Fibroblast of skin of abdomen (primary cell): ENCODE measurements at regions not wholly inside any gene's neighbourhood (a gene's known extent, or its start where the extent isn't known, plus 50 kb on each side); places are given as distances from the start of the nearest gene placed in this dataset.
A peak's percentile ranks its signal among the peaks of the same experiment; 100 is the strongest.
"Not testable (repeated sequence)": the region's sequence is repeated elsewhere in the genome, so short reads cannot be mapped to it uniquely, and the experiment has no call there.

Experiments
- DNase-seq: peaks from one replicate; pipeline ENCODE4 v3.0.0-alpha.2; 2013

DNA sequence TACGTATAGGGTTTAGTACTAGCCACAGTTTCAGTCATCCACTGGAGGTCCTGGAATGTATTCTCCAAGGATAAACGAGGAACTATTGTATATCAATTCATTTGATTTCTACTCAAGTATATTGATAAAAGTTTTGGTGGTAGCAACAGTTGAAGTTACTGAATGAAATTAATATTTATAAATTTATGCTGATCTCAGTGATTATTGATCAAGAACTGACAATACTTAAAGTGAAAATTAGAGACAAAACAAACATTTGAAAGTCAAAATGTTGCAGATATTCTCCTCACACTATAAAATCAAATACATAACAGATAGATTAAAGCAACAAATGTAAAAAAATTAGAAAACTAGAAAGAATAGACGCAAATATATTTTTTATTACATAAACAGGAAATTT is 150.9 kb upstream of the SLC35G4 start:
- no peak for DNase-seq

DNA sequence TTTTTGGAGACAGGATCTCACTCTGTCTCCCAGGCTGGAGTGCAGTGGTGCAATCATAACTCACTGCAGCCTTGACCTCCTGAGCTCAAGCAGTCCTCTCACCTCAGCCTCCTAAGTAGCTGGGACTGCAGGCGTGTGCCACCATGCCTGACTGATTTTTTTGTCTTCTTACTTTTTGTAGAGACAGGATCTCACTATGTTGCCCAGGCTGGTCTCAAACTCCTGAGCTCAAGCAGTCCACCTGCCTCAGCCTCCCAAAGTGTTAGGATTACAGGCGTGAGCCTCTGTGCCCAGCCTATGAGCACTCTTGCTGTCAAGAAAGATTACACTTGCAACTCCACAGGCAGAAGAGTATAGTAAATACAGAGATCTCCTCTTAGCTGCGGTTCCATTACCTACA is 151.5 kb upstream of the SLC35G4 start:
- DNase-seq: not testable (repeated sequence)

DNA sequence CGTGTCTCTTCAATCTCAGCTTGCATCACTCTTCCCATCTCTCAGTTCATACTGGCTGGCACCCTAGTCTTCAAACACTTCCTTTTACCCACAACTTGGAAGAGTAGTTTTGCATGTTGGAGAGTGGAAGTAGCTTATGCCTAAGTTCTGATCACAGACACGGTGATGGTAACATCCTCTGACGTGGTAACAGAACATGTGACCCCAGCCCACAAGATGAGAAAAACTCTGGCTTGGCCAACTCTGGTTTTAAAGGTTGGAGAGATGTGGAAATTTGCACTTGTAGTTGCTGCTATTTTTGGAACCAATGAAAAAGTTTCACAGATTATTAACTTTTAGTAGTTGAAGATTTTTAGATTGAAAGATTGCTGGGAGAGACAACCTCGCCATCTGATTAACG is 155.4 kb upstream of the SLC35G4 start:
- DNase-seq: no peak

DNA sequence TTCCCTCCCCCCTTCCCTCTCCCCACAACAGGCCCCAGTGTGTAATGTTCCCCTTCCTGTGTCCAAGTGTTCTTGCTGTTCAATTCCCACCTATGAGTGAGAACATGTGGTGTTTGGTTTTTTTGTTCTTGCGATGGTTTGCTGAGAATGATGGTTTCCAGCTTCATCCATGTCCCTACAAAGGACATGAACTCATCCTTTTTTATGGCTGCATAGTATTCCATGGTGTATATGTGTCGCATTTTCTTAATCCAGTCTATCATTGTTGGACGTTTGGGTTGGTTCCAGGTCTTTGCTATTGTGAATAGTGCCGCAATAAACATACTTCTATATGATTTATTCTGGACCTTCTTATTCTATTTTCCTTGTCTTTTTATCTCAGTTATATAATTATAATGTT is 165.2 kb upstream of the SLC35G4 start:
- DNase-seq: not testable (repeated sequence)

DNA sequence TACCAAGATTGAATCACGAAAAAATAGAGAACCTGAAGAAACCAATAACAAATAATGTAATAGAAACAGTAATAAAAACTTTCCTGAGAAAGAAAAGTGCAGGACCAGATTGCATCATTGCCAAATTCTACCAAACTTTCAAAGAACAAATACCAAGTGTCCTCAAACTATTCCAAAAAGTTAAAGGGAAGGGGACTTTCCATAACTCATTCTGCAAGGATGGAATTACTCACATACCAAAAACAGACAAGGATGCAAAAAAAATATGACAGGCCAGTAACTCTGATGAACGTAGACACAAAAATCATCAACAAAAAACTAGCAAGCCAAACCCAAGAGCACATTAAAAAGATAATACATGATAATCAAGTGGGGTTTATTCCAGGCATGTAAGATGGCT is 172.3 kb upstream of the SLC35G4 start:
- peak; percentile 56 for DNase-seq

DNA sequence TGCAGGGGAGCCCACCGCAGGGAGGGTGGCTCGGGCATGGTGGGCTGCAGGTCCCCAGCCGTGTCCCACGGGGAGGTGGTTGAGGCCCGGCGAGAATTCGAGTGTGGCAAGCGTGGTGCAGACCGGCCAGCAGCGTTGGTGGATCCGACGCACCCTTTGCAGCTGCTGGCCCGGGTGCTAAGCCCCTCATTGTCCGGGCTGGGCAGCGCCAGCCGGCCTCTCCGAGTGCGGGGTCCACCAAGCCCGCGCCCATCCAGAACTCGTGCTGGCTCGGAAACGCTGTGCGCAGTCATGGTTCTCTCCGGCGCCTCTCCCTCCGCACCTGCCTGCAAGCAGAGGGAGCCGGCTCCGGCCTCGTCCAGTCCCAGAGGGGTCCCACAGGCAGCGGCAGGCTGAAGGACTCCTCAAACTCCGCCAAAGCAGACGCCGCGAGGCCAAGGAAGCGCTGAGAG is 177.0 kb upstream of the SLC35G4 start:
- DNase-seq: no peak

DNA sequence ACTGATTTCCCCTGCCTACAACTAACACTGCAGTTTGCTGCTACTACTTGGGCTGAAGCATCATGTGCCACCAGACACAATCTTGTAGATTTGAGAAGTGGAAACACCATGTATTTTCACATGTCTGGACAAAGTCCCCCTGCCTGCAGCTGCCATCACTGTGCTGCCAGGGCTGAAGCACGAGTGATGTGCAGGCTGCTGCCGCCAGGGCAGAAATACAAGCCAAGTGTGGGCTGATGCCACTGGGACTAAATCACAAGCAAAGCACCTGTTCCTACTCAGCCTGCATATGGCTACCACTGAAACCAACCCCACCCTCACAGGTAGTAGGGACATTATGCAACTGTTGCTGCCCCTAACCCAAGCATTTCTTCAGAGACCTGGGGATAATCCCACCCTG is 179.5 kb upstream of the SLC35G4 start:
- no peak for DNase-seq

DNA sequence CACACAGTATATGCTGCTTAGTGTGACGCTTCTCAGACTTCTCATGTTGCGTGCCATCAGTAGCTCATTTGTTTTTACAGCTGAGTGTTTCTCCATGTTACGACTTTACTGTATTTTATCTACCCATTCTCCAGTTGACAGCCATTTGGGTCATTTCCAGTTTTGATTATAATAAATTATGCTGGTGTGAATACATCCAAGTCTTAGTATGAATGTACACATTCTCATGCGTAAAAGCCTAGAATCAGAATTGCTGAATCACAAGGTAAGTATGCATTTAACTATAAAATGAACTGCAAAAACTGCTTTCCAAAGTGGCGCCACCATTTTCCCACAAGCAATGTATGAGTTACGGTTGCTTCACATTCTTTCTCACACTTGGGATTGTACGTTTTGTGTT is 184.2 kb upstream of the SLC35G4 start:
- DNase-seq: peak; percentile 73

DNA sequence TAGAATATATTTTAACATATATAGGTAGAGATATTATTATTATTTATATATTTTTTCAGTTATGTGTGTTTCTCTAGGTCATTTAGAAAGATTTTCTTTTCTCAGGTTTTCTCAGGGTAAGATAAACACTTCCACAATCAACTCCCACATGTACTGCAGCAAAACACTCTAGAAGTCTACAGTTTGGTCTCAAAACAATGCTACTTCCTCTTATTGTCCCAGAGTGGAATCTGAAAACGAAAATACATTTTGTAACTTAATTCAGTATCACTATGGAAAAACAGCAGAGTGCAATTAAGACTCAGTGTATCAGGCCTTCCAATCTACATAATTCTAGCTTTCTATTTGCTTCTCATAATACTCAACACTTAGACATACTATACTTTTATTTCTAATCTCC is 190.1 kb upstream of the SLC35G4 start:
- no peak for DNase-seq

DNA sequence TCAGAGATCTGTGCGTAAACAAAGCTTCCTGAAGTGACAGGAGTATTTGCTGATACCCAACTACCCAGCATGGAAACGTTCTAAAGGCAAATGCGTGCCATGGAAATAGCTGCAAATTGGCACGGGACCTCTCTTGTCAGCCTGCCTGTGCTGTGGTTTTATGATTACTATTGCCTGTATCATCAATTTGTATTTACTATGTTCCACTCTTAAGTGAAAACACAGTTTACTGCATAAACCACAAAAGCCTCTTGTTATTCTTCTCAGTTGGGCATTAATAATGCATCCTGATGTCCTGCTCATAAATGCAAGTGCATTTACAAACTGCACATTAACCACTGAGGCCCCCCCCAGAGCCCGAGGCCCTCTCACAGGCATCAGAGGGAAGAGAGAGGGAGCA is 196.6 kb upstream of the SLC35G4 start:
- no peak for DNase-seq

DNA sequence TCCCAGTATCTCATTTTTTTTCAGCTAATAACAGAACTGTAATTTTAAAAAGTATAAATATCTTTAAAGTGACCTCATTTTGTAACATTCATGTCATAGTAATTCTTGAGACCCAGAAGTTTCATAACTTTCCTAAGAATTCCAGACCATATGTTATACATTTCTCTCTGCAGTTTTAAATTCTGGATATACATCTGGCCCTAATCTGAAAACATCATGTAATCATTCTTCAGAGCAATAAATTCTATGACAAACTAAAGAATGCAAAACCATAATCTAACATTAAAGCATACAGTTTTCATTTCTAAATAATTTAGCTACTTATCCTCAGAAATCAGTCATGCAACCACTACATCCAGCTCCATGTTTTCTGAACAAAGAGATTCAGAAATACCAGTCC is 198.3 kb upstream of the SLC35G4 start:
- peak; percentile 95 for DNase-seq

DNA sequence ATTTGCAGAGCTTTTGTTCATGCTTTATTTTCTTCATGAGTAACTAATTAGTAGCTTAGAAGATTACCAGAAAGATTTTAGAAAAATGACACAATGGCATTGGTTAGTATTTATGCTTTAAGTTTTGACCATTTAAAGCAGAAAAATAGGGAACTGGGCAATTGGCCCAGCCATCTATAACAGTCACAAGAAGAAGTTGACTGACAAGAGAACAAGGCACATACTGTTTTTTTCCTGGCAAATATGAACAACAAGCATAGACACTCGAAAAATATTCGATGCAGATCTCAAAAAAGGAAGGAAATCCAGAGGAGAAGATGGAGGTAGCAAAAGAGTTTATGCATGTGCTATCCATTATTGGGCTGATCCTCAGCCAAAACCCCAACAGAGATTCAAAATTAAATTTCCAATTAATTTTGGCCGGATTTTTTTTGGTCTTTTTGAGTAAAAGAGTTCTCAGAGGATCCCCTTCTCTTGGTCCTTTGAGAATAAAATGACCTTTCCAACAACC is 200.8 kb upstream of the SLC35G4 start:
- no peak for DNase-seq

DNA sequence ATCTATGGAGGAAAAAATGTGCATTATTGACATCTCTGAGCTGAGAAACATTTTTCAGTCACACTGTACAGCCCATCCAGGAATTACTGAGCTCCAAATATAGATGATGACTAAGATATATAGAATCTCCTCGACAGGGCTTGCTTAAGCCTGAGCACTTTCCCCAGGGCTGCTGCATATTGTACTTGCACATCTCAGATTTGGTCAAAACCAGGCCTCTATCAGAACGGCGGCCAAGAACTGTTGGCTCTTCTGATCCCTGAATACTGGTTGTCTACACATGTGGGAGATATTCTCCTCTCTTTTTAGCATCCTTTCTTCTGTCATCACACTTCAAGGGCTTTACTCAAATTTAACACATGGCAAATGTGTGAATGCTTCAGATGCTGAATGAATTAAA is 201.5 kb upstream of the SLC35G4 start:
- DNase-seq: peak; percentile 93

DNA sequence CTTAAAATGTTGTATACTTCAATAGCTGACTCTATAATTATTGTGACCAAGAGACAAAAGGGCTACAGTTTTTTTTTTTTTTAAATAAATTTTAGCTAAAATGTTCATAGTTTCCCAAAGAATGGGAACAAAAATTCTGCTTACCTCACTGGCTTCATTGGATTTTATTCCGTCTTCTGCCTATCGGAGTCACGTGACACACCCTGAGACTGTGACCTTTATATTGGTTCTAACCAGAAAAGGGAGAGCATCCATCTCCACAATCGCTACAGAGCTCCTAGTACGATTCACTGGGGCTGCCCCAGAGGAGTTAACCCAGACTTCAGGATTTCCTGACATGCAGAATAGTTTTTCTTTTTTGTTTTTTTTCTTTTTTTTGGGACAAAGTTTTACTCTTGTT is 203.6 kb upstream of the SLC35G4 start:
- DNase-seq: no peak

DNA sequence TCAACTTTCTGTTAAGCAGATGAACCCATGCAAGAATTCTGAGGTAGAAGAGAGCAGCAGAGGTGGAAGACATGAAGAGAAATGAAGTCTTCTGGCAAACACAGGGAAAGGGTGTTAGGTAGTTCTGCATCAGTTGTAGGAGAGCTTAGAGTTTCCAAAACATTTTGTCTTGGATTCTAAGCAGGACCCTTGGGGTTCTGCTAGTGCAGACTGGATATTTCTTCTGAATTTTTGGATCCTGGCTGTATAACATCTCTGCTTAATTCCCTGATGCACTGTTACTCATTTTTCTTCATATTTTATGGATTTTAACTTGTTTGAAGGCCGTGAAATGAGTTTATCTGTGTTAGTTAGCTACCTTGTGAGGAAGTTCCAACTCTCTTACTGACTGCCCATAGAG is 208.7 kb upstream of the SLC35G4 start:
- no peak for DNase-seq

DNA sequence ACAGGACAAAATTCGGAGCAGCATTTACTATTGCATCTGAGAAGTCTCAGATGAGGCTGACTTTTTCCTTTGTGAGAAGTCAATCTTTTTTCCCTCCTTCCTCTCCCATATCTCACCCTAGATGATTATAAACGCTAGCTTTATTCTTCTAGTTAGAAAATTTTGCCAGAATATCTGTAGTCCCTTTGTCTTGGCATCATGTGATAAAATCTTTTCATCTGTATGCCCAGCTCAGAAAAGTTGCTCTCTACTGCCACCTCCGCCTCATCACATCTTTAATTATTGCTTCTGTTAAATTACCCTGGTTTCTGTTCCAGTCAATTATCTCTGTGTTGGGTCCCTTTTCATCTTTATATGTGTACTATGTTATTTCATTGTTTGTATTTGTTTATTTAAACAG is 210.8 kb upstream of the SLC35G4 start:
- no peak for DNase-seq

DNA sequence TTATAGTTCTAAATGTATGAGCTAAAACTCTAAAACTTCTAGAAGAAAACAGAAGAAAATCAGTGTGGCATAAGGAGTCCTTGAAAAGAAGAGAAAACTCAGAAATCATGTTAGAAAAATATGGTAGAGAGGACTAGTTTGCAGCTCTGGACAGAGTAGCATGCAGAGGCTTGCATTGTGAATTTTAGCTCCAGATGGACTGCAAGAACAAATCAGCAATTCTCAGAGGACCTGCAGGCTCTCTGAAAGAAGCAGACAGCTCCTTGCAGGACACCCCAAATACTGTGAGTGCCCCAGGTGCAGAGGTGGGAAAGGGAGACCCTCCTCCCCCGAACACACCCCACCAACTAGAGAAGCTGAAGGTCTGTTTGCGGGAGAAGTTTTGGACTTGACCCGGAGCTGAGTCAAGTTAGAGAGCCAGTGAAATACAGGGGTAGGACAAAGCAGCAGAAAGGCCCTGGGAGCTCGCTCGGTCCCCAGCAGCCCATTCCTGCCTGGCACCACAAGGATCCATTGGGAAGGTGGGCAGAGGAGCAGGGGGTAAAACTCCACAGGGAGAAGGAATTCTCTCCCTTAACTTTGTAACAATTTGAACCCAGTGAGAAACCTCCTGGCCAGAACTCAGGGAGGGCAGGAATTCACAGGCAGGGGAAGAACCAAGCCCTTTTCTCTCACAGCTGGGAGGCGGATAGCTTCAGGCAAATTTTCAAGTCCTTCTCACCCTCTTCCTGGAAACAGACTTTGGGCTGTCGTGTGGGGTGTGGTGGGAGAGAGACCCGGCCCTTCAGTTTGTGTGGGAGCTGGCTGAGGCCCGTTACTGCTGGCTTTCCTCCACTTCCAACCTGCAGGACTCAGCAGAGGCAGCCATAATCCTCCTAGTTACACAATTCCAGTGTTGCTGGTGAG is 216.2 kb upstream of the SLC35G4 start:
- no peak for DNase-seq

DNA sequence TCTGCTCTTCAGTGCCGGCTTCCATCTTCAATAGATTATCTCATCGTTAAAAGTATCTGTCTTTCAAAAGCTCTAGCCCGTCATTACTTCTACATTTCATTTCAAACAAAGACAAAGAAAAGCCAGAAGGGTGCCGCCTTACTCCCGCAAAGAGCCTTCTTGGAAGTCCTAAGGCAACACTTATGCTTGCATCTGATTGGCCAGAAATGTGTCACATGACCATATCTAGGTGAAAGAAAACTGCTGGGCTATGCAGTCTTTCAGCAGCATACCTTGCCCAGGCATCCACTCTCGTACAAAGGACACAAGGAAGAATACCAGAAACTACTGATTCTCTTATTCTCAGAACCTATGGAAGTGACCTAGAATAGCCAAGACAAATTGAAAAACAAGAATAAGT is 217.1 kb upstream of the SLC35G4 start:
- no peak for DNase-seq

DNA sequence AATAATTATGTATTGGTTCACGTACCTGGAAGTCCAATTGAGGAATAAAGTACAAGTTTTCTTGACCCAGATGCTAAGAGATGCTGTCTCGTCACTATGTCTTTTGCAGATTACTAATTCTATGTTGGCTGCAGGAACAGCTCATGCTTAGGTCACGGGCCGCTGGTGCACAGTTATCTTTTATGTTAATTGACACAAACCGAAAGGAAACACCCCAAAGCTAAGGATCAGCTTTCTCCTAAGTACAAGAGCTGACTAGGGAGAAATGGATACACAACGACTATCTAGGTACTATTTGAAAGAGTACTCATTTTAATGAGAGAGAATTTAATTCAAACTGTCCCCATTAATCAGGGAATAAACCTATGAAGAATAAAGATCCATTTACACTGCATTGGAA is 217.7 kb upstream of the SLC35G4 start:
- no peak for DNase-seq

DNA sequence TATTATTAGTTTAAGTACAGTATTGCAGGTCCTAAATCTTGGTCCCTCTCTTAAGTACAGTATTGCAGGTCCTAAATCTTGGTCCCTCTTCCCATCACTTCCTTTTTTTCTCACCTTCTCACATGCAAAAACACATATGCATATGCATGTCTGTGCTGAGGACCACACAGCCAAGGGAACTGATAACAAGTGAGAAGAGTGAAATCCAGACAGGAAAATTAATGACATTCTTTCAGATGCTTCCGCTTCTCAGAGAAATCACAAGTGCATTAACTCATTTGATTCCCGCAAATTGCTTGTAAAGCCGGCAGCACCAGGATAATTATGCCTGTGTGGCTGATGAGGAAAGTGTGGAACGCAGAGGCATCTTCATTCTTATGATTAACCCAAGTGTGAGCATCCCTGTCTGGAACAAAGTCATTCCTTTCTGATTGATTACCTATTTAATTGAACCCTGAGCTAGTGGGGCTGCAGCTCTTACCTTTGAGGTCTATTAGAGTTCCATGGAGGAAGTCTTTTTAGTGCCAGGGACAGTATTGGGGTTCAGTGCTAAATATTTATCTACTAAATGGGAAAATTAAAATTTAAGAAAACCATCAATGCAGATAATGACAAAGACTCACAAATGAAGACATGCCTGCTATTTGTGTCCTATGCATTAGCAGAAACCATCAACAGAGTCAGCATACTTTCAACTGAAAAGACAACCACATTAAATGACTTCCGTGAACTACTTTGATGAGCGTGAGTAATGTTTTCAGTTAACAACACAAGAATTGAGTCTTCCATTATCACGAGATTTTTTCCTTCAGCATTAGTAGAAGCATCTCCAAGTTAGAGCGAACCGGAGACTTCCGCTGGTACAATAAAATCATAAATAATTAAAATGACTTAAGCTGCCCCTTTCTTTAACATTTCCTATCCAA is 220.4 kb upstream of the SLC35G4 start:
- no peak for DNase-seq

DNA sequence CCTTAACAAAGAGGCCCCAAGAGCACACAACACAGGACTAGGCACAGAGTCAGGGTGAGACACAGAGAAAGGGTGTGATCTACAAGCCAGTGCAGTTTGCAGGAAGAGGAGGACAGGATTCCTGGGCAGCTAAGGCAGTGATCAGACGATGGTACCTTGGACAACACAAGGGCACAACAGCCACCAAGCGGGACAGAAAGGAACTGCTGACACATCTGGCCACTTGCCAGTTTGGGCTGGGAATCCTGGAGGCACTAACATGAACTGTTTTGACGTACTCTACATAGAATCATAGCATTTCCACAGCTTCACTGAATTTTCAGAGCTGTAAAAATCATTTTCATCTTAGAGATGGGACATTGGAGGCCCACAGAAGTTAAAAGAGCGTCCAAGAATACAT is 221.5 kb upstream of the SLC35G4 start:
- DNase-seq: no peak

DNA sequence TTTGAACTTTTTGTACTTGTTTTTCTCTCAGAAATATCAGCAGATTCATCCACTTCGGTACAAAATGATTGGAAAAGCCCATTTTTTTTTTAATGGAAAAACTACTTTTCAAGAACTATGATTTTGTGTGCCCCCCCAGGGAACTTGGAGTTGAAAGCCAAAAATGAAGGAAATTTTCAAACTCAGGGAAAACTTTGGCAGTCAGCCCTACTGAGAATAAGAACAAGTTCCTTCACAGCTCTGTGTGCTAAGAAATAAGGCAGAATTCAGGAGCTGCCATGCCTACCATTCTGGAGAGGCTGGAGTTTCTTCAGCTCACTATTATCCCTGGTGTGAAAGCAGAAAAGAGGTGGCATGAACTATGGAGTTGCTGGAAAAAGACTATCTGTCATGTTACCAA is 226.0 kb upstream of the SLC35G4 start:
- DNase-seq: no peak

DNA sequence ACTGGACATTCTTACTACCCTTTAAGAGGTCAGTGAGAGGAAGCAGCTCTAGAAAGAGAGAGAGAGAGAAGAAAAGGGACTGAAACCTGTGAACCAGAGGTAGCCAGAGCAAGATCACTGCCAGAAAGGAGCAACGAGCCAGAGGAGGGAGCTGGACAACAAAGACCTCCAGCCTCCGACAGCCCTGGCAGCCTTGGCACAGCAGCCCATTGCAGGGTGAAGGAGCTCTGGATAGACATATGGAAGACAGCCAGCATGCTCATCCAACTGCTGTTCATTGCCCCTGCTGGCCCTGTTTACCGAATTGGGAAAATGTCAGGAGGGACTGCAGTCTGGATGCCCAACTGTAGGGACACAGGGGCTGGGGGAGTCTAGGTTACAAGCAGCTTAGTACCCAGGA is 228.4 kb upstream of the SLC35G4 start:
- DNase-seq: no peak
